ENCODE measurements at regions not wholly inside any gene's neighbourhood (a gene's known extent, or its start where the extent isn't known, plus 50 kb on each side); places are given as distances from the start of the nearest gene placed in this dataset.

DNA sequence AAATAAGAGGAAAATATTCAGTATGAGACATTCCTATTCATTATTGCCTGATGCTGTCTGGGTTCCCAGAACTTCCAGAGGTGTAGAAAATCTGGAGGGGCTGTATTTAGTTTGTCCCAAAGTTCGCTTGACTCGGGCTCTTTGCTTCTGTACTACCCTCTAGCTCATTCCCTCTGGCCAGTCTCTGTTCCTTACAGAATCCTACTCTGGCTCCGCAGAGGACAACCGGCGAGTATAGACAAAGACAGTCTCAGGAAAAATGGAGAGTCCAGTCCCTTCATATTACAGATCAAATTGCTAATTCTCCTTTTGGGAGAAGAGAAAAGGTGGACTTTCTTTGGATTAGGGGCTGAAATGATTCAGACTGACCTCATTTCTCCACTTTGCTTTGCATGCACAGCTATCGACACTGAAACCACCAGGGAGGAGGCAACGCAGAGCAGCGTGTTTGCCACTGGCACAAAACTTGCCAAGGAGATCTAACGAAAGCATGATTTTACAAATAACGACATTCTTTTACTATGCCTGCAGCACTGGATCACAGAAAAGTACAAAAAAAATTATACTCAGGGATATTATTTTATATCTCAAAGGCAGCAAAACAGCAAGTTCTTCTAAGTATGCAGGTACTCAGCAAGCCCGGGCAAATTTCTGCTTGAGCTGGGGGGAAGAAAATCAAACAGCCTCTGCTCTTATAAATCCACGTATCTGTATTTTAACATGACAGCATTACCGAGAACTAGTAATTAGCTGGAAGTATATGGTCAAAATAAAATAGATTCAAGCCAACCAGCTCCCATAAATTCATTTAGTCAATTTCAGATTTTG, 279.7 kb downstream of the NPR3 start:
- Histone ChIP-seq H3K27ac (ENCODE audit: low read length) (no peak overlapping the region), H3K9me3 (ENCODE audit: control insufficient read depth, low read depth, low read length) (no peaks in the 10 kb centered on the region), H3K4me3 (ENCODE audit: low read length) (no peak overlapping the region), H3K4me1 (ENCODE audit: control insufficient read depth, low read depth, low read length) (no peaks in the 10 kb centered on the region), H3K27me3 (ENCODE audit: control insufficient read depth, insufficient read depth, low read length) (no peaks in the 10 kb centered on the region), H3K36me3 (ENCODE audit: control insufficient read depth, low read depth, low read length) (no peaks in the 10 kb centered on the region), H3K9ac (ENCODE audit: low read length) (no peak overlapping the region)

GRCh38 chr5:32991421-32991815, 280.3 kb downstream of the NPR3 start:
- no peaks in the 10 kb centered on the region for H3K9me3 ChIP-seq (ENCODE audit: control insufficient read depth, low read depth, low read length)
- no peak overlapping the region for H3K27ac ChIP-seq (ENCODE audit: low read length)
- no peak overlapping the region for H3K9ac ChIP-seq (ENCODE audit: low read length)
- no peaks in the 10 kb centered on the region for H3K4me1 ChIP-seq (ENCODE audit: control insufficient read depth, low read depth, low read length)
- H3K36me3 ChIP-seq (ENCODE audit: control insufficient read depth, low read depth, low read length): no peaks in the 10 kb centered on the region
- no peaks in the 10 kb centered on the region for H3K27me3 ChIP-seq (ENCODE audit: control insufficient read depth, insufficient read depth, low read length)
- H3K4me3 ChIP-seq (ENCODE audit: low read length): no peak overlapping the region

GRCh38 chr5:32996336-32996735, 285.2 kb downstream of the NPR3 start:
- H3K4me3 ChIP-seq (ENCODE audit: low read length): no peak overlapping the region
- H3K9me3 ChIP-seq (ENCODE audit: control insufficient read depth, low read depth, low read length): no peaks in the 10 kb centered on the region

DNA sequence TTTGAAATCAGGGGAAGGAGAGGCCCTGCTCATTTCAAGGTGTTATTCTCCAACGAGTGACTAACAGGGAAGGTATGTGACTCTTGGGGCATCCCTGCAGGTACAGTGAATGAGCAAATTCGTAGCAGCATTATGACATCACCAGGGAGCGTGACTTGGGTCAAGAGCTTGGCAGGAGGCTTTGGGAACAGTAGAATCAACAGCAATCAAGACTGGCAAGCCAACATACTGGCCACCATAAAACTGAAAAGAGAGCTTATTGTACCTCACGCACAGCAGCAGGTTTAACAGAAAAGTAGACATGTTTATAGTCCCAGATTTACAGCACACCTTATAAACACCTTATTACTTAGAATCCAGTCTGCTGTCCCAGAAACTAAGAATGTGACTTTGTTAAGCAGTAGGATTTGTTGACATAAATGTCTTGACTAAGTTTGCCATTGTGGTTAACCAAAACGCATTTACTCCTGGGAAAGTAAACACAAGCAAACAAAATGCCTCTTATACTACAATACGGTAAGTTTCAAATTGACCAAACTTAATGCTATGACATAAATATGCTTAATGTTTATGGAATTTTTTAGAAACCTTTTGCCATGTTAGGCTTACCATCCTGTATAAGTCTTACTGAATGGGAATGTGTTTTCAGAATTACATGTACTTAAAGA, 297.8 kb downstream of the NPR3 start:
- Histone ChIP-seq H3K9me3 (ENCODE audit: control insufficient read depth, low read depth, low read length) (no peaks in the 10 kb centered on the region), H3K4me1 (ENCODE audit: control insufficient read depth, low read depth, low read length) (peaks cover 7% of the 10 kb centered on the region), H3K27me3 (ENCODE audit: control insufficient read depth, insufficient read depth, low read length) (no peaks in the 10 kb centered on the region), H3K9ac (ENCODE audit: low read length) (no peak overlapping the region), H3K27ac (ENCODE audit: low read length) (no peak overlapping the region), H3K4me3 (ENCODE audit: low read length) (no peak overlapping the region), H3K36me3 (ENCODE audit: control insufficient read depth, low read depth, low read length) (no peaks in the 10 kb centered on the region)

More at GRCh38 chr5:32996336-32996735, 285.2 kb downstream of the NPR3 start:
- H3K36me3 ChIP-seq (ENCODE audit: control insufficient read depth, low read depth, low read length): no peaks in the 10 kb centered on the region
- no peaks in the 10 kb centered on the region for H3K4me1 ChIP-seq (ENCODE audit: control insufficient read depth, low read depth, low read length)
- H3K27me3 ChIP-seq (ENCODE audit: control insufficient read depth, insufficient read depth, low read length): no peaks in the 10 kb centered on the region
- H3K9ac ChIP-seq (ENCODE audit: low read length): no peak overlapping the region
- no peak overlapping the region for H3K27ac ChIP-seq (ENCODE audit: low read length)

DNA sequence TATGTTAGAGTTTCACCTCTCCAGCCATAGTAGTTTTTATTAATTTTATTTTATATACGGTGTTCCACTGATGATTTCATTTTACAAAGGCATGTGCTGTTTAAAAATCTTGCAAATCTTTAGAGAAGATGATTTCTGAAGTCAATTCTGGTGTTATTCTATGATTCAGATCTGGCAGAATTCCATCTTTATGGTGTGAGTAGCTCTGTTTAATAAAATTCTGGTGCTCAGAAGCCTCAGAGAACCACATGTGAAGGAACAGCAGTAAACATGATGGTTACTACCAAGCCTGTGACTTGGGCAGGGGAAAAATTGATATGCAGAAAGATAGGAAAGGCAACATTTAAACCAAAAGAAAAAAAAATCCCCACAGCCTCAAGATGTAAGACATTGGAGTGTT, 299.7 kb downstream of the NPR3 start:
- H3K9me3 ChIP-seq (ENCODE audit: control insufficient read depth, low read depth, low read length): no peaks in the 10 kb centered on the region
- no peaks in the 10 kb centered on the region for H3K27me3 ChIP-seq (ENCODE audit: control insufficient read depth, insufficient read depth, low read length)
- H3K4me3 ChIP-seq (ENCODE audit: low read length): no peak overlapping the region
- H3K27ac ChIP-seq (ENCODE audit: low read length): no peak overlapping the region
- peaks cover 7% of the 10 kb centered on the region for H3K4me1 ChIP-seq (ENCODE audit: control insufficient read depth, low read depth, low read length)
- H3K36me3 ChIP-seq (ENCODE audit: control insufficient read depth, low read depth, low read length): no peaks in the 10 kb centered on the region
- H3K9ac ChIP-seq (ENCODE audit: low read length): no peak overlapping the region

DNA sequence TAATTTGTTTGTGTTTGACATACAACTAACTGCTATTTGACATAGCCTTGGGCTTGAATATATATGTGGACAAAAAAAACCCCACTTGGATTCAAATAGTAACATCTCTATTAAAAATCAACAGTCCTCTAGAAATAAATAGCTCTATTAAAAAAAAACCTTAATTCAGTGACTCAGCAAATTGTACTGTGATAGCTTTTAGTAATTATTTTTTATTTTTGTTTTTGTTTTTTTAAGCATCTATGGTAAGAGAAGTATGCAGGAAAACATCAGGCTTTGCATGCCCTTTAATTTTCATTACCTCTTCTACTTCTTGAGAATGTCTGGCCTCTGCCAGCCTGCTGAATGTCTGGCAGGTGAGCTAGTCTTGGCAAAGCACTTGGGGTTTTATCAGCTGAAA, 300.7 kb downstream of the NPR3 start:
- Histone ChIP-seq H3K4me1 (ENCODE audit: control insufficient read depth, low read depth, low read length) (peaks cover 7% of the 10 kb centered on the region), H3K27me3 (ENCODE audit: control insufficient read depth, insufficient read depth, low read length) (no peaks in the 10 kb centered on the region), H3K4me3 (ENCODE audit: low read length) (no peak overlapping the region), H3K9me3 (ENCODE audit: control insufficient read depth, low read depth, low read length) (no peaks in the 10 kb centered on the region), H3K36me3 (ENCODE audit: control insufficient read depth, low read depth, low read length) (no peaks in the 10 kb centered on the region), H3K9ac (ENCODE audit: low read length) (no peak overlapping the region), H3K27ac (ENCODE audit: low read length) (no peak overlapping the region)

DNA sequence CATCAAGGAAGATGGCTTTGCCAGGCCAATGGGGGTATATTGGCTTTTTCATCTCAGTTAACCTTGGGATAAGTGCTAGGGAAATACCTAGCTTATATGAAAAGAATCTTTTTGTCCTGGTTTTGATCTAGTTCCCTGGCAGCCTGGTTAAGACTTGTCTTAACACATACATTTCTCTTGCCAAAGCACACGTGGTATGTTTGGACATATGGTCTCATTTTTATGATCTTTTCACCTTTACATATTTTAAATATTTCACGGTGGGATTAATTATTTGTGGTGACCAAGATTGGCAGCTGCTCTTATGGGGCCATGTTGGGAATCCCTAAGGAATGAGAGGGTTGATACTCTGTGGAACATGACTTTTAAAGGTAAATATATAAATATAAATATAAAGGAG, 312.5 kb downstream of the NPR3 start:
- Histone ChIP-seq H3K36me3 (ENCODE audit: control insufficient read depth, low read depth, low read length) (no peaks in the 10 kb centered on the region), H3K9ac (ENCODE audit: low read length) (no peak overlapping the region), H3K9me3 (ENCODE audit: control insufficient read depth, low read depth, low read length) (no peaks in the 10 kb centered on the region), H3K4me1 (ENCODE audit: control insufficient read depth, low read depth, low read length) (no peaks in the 10 kb centered on the region), H3K4me3 (ENCODE audit: low read length) (no peak overlapping the region), H3K27ac (ENCODE audit: low read length) (no peak overlapping the region), H3K27me3 (ENCODE audit: control insufficient read depth, insufficient read depth, low read length) (no peaks in the 10 kb centered on the region)

- Histone ChIP-seq H3K4me3 (ENCODE audit: low read length) (no peak overlapping the region), H3K9ac (ENCODE audit: low read length) (no peak overlapping the region)
These were observed 321.4 kb downstream of the NPR3 start for GRCh38 chr5:33032271-33033070.

DNA sequence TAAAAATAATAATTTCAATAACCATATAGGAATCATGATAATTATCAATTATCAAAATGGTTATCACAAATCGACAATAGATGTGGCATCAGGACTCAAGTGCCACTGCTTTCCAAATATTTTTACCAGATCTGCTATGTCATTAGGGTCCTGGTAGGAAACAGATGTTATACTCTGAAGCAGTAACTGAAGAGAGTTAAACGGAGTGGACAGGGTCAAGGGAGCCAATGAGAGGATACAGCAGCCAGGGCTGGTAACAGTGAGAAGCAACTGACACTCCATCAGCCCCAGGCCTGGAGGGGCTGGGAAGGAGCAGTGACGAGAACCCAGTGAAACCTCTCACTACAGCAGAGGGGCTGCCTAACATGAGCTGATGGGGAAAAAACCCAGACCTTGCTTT, 322.4 kb downstream of the NPR3 start:
- H3K27ac ChIP-seq (ENCODE audit: low read length): no peak overlapping the region
- H3K4me1 ChIP-seq (ENCODE audit: control insufficient read depth, low read depth, low read length): no peaks in the 10 kb centered on the region
- H3K9ac ChIP-seq (ENCODE audit: low read length): no peak overlapping the region
- H3K36me3 ChIP-seq (ENCODE audit: control insufficient read depth, low read depth, low read length): no peaks in the 10 kb centered on the region
- no peaks in the 10 kb centered on the region for H3K27me3 ChIP-seq (ENCODE audit: control insufficient read depth, insufficient read depth, low read length)
- H3K9me3 ChIP-seq (ENCODE audit: control insufficient read depth, low read depth, low read length): no peaks in the 10 kb centered on the region
- no peak overlapping the region for H3K4me3 ChIP-seq (ENCODE audit: low read length)

More at GRCh38 chr5:33032271-33033070, 321.4 kb downstream of the NPR3 start:
- Histone ChIP-seq H3K27ac (ENCODE audit: low read length) (no peak overlapping the region), H3K9me3 (ENCODE audit: control insufficient read depth, low read depth, low read length) (no peaks in the 10 kb centered on the region), H3K27me3 (ENCODE audit: control insufficient read depth, insufficient read depth, low read length) (no peaks in the 10 kb centered on the region), H3K36me3 (ENCODE audit: control insufficient read depth, low read depth, low read length) (no peaks in the 10 kb centered on the region), H3K4me1 (ENCODE audit: control insufficient read depth, low read depth, low read length) (no peaks in the 10 kb centered on the region)

- H3K27ac ChIP-seq (ENCODE audit: low read length): no peak overlapping the region
- H3K27me3 ChIP-seq (ENCODE audit: control insufficient read depth, insufficient read depth, low read length): no peaks in the 10 kb centered on the region
- no peaks in the 10 kb centered on the region for H3K9me3 ChIP-seq (ENCODE audit: control insufficient read depth, low read depth, low read length)
- H3K4me3 ChIP-seq (ENCODE audit: low read length): no peak overlapping the region
- H3K9ac ChIP-seq (ENCODE audit: low read length): no peak overlapping the region
- H3K4me1 ChIP-seq (ENCODE audit: control insufficient read depth, low read depth, low read length): no peaks in the 10 kb centered on the region
- H3K36me3 ChIP-seq (ENCODE audit: control insufficient read depth, low read depth, low read length): no peaks in the 10 kb centered on the region
These were observed 323.7 kb downstream of the NPR3 start for GRCh38 chr5:33034777-33035176.

- Histone ChIP-seq H3K4me3 (ENCODE audit: low read length) (no peak overlapping the region), H3K27ac (ENCODE audit: low read length) (no peak overlapping the region), H3K9me3 (ENCODE audit: control insufficient read depth, low read depth, low read length) (peaks cover 9% of the 10 kb centered on the region), H3K4me1 (ENCODE audit: control insufficient read depth, low read depth, low read length) (no peaks in the 10 kb centered on the region), H3K9ac (ENCODE audit: low read length) (no peak overlapping the region), H3K27me3 (ENCODE audit: control insufficient read depth, insufficient read depth, low read length) (no peaks in the 10 kb centered on the region), H3K36me3 (ENCODE audit: control insufficient read depth, low read depth, low read length) (no peaks in the 10 kb centered on the region)
These were observed 324.9 kb downstream of the NPR3 start for GRCh38 chr5:33035851-33036527.
